ENCODE measurements at regions not wholly inside any gene's neighbourhood (a gene's known extent, or its start where the extent isn't known, plus 50 kb on each side); places are given as distances from the start of the nearest gene placed in this dataset.

DNA sequence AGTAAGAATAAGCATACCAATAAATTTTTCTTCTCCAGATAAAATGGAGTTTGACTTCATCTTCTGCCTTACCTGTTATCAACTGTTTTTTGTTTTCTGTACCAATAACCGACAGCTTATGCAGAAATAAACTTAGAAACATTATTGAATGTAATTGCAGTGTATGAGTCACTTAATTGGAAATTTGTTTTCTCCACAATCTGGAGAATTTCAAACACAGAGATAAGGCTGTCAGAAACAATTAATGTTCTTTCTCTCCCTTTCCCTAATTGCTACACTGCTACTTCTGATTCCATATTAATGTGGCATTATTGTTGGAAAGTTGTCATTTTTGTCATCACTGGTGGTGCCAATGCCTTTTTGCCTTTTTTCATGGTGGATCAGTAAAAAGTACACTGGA is 180.3 kb downstream of the SLCO4C1 start:
- no peak for TF ChIP-seq CTCF (IDR thresholded peaks at IDR 0.05)
- no peak for TF ChIP-seq POLR2A (IDR thresholded peaks at IDR 0.05)
